ENCODE measurements at regions not wholly inside any gene's neighbourhood (a gene's known extent, or its start where the extent isn't known, plus 50 kb on each side); places are given as distances from the start of the nearest gene placed in this dataset.
"Not testable (repeated sequence)": the region's sequence is repeated elsewhere in the genome, so short reads cannot be mapped to it uniquely, and the experiment has no call there.

GRCh38 chr2:142423603-142424002, 292.8 kb upstream of the LRP1B start:
- no peak overlapping the region for H3K4me3 ChIP-seq (ENCODE audit: low read depth, low read length)
- no peaks in the 10 kb centered on the region for H3K36me3 ChIP-seq (replicated peaks)
- H3K27me3 ChIP-seq (replicated peaks), result no peaks in the 10 kb centered on the region
- in situ Hi-C loops (cut with HindIII; ENCODE audit: low pct_ligation_motif_present, low sequenced_read_pairs), result no loop called here
- DNase-seq, result no peak
- TF ChIP-seq CTCF (IDR thresholded peaks at IDR 0.05; ENCODE audit: low read depth, low read length, missing control alignments), result no peak
- no peak overlapping the region for H3K27ac ChIP-seq

- H3K4me3 ChIP-seq (ENCODE audit: low read depth, low read length), result no peak overlapping the region
- H3K27me3 ChIP-seq (replicated peaks), result no peaks in the 10 kb centered on the region
- H3K27ac ChIP-seq, result no peak overlapping the region
- TF ChIP-seq CTCF (IDR thresholded peaks at IDR 0.05; ENCODE audit: low read depth, low read length, missing control alignments), result no peak
- in situ Hi-C loops (cut with HindIII; ENCODE audit: low pct_ligation_motif_present, low sequenced_read_pairs), result no loop called here
- H3K36me3 ChIP-seq (replicated peaks), result no peaks in the 10 kb centered on the region
- DNase-seq, result no peak
Observed at GRCh38 chr2:142422769-142423168, 292.0 kb upstream of the LRP1B start.

- no peak overlapping the region for H3K4me3 ChIP-seq (ENCODE audit: low read depth, low read length)
- TF ChIP-seq CTCF (IDR thresholded peaks at IDR 0.05; ENCODE audit: low read depth, low read length, missing control alignments), result no peak
- H3K36me3 ChIP-seq (replicated peaks), result no peaks in the 10 kb centered on the region
- no peak overlapping the region for H3K27ac ChIP-seq
- H3K27me3 ChIP-seq (replicated peaks), result no peaks in the 10 kb centered on the region
- in situ Hi-C loops (cut with HindIII; ENCODE audit: low pct_ligation_motif_present, low sequenced_read_pairs), result no loop called here
- DNase-seq, result no peak
Observed at GRCh38 chr2:142422041-142422440, 291.2 kb upstream of the LRP1B start.

GRCh38 chr2:142418699-142419098, 287.9 kb upstream of the LRP1B start:
- H3K27ac ChIP-seq; H3K4me3 ChIP-seq (ENCODE audit: low read depth, low read length); H3K27me3 ChIP-seq (replicated peaks); H3K36me3 ChIP-seq (replicated peaks); in situ Hi-C loops (cut with HindIII; ENCODE audit: low pct_ligation_motif_present, low sequenced_read_pairs); DNase-seq: not testable (repeated sequence)

GRCh38 chr2:142416996-142417395, 286.2 kb upstream of the LRP1B start:
- Histone ChIP-seq H3K36me3 (replicated peaks) (no peaks in the 10 kb centered on the region), H3K4me3 (ENCODE audit: low read depth, low read length) (no peak overlapping the region), H3K27ac (no peak overlapping the region), H3K27me3 (replicated peaks) (no peaks in the 10 kb centered on the region)
- no peak for TF ChIP-seq CTCF (IDR thresholded peaks at IDR 0.05; ENCODE audit: low read depth, low read length, missing control alignments)
- in situ Hi-C loops (cut with HindIII; ENCODE audit: low pct_ligation_motif_present, low sequenced_read_pairs), result no loop called here
- no peak for DNase-seq

- H3K4me3 ChIP-seq (ENCODE audit: low read depth, low read length), result no peak overlapping the region
- H3K36me3 ChIP-seq (replicated peaks), result no peaks in the 10 kb centered on the region
- TF ChIP-seq CTCF (IDR thresholded peaks at IDR 0.05; ENCODE audit: low read depth, low read length, missing control alignments), result no peak
- no peak overlapping the region for H3K27ac ChIP-seq
- DNase-seq, result no peak
- no peaks in the 10 kb centered on the region for H3K27me3 ChIP-seq (replicated peaks)
- in situ Hi-C loops (cut with HindIII; ENCODE audit: low pct_ligation_motif_present, low sequenced_read_pairs), result no loop called here
Observed at GRCh38 chr2:142415461-142415860, 284.6 kb upstream of the LRP1B start.
